ENCODE measurements at regions not wholly inside any gene's neighbourhood (a gene's known extent, or its start where the extent isn't known, plus 50 kb on each side); places are given as distances from the start of the nearest gene placed in this dataset.
"Not testable (repeated sequence)": the region's sequence is repeated elsewhere in the genome, so short reads cannot be mapped to it uniquely, and the experiment has no call there.

DNA sequence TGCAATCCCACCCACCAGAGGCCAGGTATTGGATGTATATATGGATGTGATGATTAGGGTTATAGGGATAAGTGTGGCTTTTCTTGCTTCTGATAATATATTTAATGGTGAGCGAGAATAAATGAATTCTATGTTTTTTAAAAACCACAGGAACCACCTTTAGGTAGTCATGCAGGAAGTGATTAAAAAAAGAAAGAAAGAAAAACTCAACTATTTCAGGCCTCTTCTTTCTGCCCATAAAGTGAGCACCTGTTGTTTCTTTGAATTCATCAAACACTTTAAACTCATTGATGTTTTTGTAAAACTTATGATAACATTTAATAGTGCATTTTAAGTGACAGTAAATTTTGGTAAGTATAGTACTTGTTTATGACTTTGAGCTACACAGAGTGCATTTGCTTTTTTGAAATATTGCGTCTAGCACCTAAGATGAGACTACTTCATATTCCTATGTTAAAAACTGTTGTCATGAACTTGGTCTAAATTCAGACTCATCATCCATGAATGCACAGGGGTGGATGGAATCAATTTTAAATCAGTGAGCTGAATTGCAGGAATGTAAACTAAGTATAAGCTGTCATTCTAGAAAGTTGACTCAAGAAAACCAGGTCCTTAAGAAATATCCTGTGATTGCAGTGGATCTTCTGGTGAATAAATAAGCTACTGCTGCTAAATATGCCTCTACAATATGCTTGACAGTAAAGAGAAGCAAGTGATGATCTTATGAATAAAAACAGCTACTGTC, 764.4 kb upstream of the NECTIN3 start:
- Mint-ChIP-seq H3K4me1 (no peaks in the 10 kb centered on the region), H3K9me3 (no peaks in the 10 kb centered on the region), H3K27ac (no peak overlapping the region), H3K36me3 (ENCODE audit: low read depth) (no peaks in the 10 kb centered on the region), H3K27me3 (no peaks in the 10 kb centered on the region), H3K4me3 (no peak overlapping the region)
- CTCF ChIA-PET: no interaction called here
- POLR2A ChIA-PET: no interaction called here
- DNase-seq: no peak

DNA sequence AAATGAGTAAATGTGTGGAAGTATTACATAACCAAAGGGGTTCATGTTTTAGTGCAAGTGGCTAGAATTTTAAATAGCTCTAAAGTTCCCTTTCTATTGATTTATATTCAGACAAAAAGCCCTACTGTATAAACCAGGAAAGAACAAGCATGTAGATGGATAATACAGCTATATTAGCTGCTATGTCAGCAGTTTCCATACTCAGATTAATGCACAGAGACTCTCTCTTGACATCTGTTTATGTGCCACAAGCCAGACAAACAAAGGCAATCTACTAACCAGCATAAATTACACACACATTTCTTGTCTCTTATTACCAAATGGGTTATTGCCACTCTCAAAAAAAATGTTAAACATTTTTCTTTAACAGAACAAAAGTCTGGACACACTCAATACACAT, 760.1 kb upstream of the NECTIN3 start:
- no peaks in the 10 kb centered on the region for H3K36me3 Mint-ChIP-seq (ENCODE audit: low read depth)
- H3K9me3 Mint-ChIP-seq: no peaks in the 10 kb centered on the region
- H3K4me3 Mint-ChIP-seq: no peak overlapping the region
- H3K4me1 Mint-ChIP-seq: no peaks in the 10 kb centered on the region
- H3K27ac Mint-ChIP-seq: no peak overlapping the region
- CTCF ChIA-PET: no interaction called here
- POLR2A ChIA-PET: no interaction called here
- no peak for DNase-seq
- no peaks in the 10 kb centered on the region for H3K27me3 Mint-ChIP-seq

DNA sequence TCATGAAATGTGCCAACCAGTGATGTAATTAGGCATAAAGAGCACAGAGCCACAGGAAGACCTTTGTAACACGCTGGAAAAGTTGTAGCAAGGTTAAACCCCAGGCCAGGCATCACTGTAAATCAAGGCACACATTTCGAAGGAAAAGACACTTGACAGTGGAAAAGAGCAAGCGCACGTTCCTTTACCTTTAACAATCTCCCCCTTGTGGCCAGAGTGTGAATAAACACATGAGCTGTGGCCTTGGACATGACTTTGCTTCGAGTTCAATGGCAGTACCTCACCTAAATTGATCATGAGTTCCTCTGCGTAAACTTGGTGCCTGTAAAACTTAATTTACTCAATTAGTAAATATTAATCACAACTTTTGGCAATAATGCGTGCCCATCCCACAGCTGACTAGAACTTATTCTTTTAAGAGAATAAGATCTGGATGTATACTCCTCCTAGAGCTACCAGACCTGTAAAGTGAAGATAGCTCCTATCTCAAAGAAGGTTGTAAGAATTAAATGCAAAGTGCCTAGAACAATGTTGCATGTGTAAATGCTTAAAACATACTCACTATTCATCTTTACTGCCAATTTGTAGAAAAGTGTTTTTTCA, 757.0 kb upstream of the NECTIN3 start:
- H3K27ac Mint-ChIP-seq: no peak overlapping the region
- CTCF ChIA-PET: interaction anchor here (0.7 to 2.2 kb wide), 15 partner anchors 9 to 1291 kb away, joined by 3 to 20 read pairs (median 4); no protein-coding TSS in a partner anchor
- peak; percentile 45 for DNase-seq
- POLR2A ChIA-PET: no interaction called here
- H3K9me3 Mint-ChIP-seq: no peaks in the 10 kb centered on the region
- H3K4me3 Mint-ChIP-seq: no peak overlapping the region
- no peaks in the 10 kb centered on the region for H3K27me3 Mint-ChIP-seq
- H3K4me1 Mint-ChIP-seq: no peaks in the 10 kb centered on the region
- no peaks in the 10 kb centered on the region for H3K36me3 Mint-ChIP-seq (ENCODE audit: low read depth)

DNA sequence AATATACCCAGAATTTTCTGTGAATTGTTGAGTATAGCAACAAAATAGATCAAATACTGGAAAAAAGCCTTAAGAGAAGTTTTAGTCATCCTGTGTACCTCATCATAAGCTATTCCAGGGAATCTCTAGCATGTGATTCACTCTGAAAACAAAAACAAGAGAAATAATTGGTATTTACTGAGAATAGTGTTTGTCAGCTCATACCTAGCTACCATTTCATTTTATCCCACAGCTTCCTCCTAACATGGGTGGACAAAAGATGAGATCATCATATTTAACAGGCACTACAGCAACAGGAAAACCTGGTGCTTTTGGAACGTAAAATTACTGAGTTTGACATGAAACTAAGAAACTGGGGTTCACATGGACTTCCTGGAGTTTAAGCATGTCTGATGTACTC, 753.5 kb upstream of the NECTIN3 start:
- no peaks in the 10 kb centered on the region for H3K4me1 Mint-ChIP-seq
- CTCF ChIA-PET: no interaction called here

DNA sequence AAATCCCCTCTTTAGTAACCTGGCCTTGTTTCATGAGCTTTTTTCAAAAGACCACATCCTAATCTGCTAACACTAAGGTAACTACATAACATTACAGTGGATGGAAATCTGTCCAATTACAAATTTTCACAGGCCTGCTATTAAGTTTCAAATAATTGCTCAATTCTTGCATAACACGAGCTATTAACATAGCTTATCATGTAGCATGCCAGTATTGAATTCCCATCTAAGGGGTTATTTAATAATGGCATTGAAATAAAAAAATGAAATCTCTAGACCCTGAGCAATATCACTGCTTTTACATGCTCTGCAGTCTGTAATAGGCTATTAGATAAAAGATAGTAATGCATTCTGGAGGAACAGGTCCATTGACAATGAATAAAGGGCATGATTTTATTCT, 748.3 kb upstream of the NECTIN3 start:
- Mint-ChIP-seq H3K4me1 (no peaks in the 10 kb centered on the region), H3K27ac (no peak overlapping the region), H3K9me3 (no peaks in the 10 kb centered on the region), H3K27me3 (no peaks in the 10 kb centered on the region), H3K4me3 (no peak overlapping the region), H3K36me3 (ENCODE audit: low read depth) (no peaks in the 10 kb centered on the region)
- ChIA-PET POLR2A (no interaction called here), CTCF (interaction anchor here (4.4 kb wide), 1 partner anchor 9 kb away, joined by 20 read pairs; no protein-coding TSS in a partner anchor)
- no peak for DNase-seq

More for the DNA sequence above, 753.5 kb upstream of the NECTIN3 start:
- H3K4me3 Mint-ChIP-seq: no peak overlapping the region
- POLR2A ChIA-PET: no interaction called here
- H3K27me3 Mint-ChIP-seq: no peaks in the 10 kb centered on the region
- no peak for DNase-seq
- H3K36me3 Mint-ChIP-seq (ENCODE audit: low read depth): no peaks in the 10 kb centered on the region
- no peaks in the 10 kb centered on the region for H3K9me3 Mint-ChIP-seq
- no peak overlapping the region for H3K27ac Mint-ChIP-seq

DNA sequence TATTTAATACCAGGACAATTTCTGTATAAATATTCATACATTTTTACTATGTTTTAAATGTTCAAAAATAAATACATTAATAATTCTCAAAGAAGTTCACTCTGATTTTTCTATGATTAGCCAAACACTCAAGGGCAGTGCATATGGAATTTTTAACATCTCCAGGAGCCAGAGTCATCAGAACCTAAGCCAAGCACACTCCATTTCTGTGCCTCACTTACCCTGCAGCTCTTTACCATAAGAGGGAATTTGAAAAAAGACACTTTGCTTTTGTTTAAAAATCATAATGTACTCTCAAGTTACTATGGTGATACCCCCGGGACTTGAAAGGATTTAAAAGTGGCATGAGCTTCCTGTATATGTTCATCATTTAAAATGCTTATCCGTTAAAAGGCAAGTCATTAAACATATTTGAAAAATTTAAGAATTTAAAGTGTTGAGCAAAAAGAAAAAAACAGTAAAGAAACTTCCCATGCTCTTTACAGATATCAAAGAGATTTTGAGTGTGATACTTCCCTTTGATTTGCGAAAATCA, 747.4 kb upstream of the NECTIN3 start:
- CTCF ChIA-PET: interaction anchor here (4.4 kb wide), 1 partner anchor 10 kb away, joined by 20 read pairs; no protein-coding TSS in a partner anchor
- POLR2A ChIA-PET: no interaction called here
- DNase-seq: no peak

DNA sequence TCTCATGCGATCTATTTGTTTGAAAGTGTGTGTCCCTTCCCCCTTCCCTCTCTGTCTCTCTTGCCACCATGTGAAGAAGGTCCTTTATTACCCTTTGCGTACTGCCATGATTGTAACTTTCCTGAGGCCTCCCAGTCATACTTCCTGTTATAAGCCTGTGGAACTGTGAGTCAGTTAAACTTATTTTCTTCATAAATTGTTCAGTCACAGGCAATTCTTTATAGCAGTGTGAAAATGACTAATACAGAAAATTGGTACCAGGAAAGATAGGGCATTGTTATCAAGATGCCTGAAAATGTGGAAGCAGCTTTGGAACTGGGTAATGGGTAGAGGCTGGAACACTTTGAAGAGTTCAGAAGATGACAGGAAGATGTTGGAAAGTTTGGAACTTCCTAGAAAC, 743.7 kb upstream of the NECTIN3 start:
- POLR2A ChIA-PET: no interaction called here
- Mint-ChIP-seq H3K4me1 (no peaks in the 10 kb centered on the region), H3K4me3 (no peak overlapping the region), H3K9me3 (peaks cover 5% of the 10 kb centered on the region), H3K27ac (no peak overlapping the region), H3K36me3 (ENCODE audit: low read depth) (no peaks in the 10 kb centered on the region), H3K27me3 (no peaks in the 10 kb centered on the region)
- DNase-seq: no peak
- CTCF ChIA-PET: no interaction called here

More for the DNA sequence above, 747.4 kb upstream of the NECTIN3 start:
- Mint-ChIP-seq H3K27me3 (no peaks in the 10 kb centered on the region), H3K4me1 (no peaks in the 10 kb centered on the region), H3K36me3 (ENCODE audit: low read depth) (no peaks in the 10 kb centered on the region), H3K9me3 (no peaks in the 10 kb centered on the region), H3K27ac (no peak overlapping the region), H3K4me3 (no peak overlapping the region)

DNA sequence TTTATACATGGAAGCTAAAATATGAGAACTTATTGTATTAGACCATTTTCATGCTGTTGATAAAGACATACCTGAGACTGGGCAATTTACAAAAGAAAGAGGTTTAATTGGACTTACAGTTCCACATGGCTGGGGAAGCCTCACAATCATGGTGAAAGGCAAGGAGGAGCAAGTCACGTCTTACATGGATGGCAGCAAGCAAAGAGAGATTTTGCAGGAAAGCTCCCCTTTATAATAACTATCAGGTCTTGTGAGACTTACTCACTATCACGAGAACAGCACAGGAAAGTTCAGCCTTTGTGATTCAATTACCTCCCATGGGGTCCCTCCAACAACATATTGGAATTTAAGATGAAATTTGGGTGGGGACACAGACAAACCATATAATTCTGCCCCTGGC, 740.1 kb upstream of the NECTIN3 start:
- DNase-seq; H3K9me3 Mint-ChIP-seq; H3K4me3 Mint-ChIP-seq; H3K4me1 Mint-ChIP-seq; H3K27ac Mint-ChIP-seq; POLR2A ChIA-PET; H3K36me3 Mint-ChIP-seq (ENCODE audit: low read depth); H3K27me3 Mint-ChIP-seq: not testable (repeated sequence)
- CTCF ChIA-PET: interaction anchor here (1.2 kb wide), 1 partner anchor 17 kb away, joined by 6 read pairs; no protein-coding TSS in a partner anchor

DNA sequence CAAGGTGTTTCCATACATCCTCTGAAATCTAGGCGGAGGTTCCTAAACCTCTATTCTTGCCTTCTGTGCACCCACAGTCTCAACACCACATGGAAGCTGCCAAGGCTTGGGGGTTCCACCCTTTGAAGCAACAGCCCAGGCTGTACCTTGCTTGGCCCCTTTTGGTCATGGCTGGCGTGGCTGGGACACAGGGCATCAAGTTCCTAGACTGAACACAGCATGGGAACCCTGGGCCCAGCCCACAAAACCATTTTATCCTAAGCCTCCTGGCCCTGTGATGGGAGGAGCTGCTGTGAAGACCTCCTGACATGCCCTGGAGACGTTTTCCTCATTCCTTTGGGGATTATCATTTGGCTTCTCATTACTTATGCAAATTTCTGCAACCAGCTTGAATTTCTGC, 739.0 kb upstream of the NECTIN3 start:
- no peak overlapping the region for H3K4me3 Mint-ChIP-seq
- H3K27ac Mint-ChIP-seq: no peak overlapping the region
- H3K9me3 Mint-ChIP-seq: peaks cover 5% of the 10 kb centered on the region
- DNase-seq: no peak
- no peaks in the 10 kb centered on the region for H3K4me1 Mint-ChIP-seq
- H3K36me3 Mint-ChIP-seq (ENCODE audit: low read depth): no peaks in the 10 kb centered on the region
- POLR2A ChIA-PET: no interaction called here
- CTCF ChIA-PET: no interaction called here
- no peaks in the 10 kb centered on the region for H3K27me3 Mint-ChIP-seq

DNA sequence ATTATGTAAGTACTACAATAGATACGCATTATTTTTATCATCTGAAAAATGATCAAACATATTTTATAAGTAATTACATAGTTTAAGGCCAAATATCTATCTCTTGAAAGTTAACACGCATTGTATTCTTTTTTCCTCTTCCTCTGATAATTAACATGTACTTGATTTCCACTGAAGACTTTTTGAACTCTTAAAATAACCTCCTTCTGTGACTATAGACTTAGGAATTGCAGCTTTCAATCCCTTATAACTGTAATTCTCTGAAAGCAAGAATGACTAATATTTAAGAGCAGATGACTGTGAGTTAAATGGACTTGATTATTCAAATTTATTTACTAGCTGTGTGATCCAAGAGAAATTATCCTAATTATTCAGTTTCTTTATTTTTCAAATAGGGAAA, 730.6 kb upstream of the NECTIN3 start:
- CTCF ChIA-PET: no interaction called here
- no peak overlapping the region for H3K27ac Mint-ChIP-seq
- H3K4me3 Mint-ChIP-seq: no peak overlapping the region

DNA sequence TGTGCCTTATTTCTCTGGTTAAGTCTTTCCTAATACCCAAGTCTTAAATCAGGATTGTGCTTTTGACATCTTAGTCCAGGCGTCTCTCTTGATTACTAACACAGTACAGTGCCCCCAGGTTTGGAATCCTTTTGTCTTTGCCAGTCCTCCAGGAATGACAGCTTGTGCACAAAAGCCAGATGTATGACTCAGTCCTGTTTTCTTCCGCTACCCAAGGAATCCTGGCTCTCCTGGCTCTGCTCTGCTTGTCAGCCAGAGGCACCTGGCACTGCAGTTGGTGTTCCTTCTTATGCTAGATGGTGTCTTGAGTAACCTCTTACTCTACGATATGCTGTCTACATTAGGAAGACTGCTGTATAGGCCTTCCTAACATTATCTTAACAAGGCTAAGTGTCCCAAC, 728.2 kb upstream of the NECTIN3 start:
- H3K36me3 Mint-ChIP-seq (ENCODE audit: low read depth): no peaks in the 10 kb centered on the region
- CTCF ChIA-PET: no interaction called here

More for the DNA sequence above, 730.6 kb upstream of the NECTIN3 start:
- H3K9me3 Mint-ChIP-seq: no peaks in the 10 kb centered on the region
- POLR2A ChIA-PET: no interaction called here
- no peak for DNase-seq
- H3K27me3 Mint-ChIP-seq: no peaks in the 10 kb centered on the region
- no peaks in the 10 kb centered on the region for H3K4me1 Mint-ChIP-seq
- H3K36me3 Mint-ChIP-seq (ENCODE audit: low read depth): no peaks in the 10 kb centered on the region

DNA sequence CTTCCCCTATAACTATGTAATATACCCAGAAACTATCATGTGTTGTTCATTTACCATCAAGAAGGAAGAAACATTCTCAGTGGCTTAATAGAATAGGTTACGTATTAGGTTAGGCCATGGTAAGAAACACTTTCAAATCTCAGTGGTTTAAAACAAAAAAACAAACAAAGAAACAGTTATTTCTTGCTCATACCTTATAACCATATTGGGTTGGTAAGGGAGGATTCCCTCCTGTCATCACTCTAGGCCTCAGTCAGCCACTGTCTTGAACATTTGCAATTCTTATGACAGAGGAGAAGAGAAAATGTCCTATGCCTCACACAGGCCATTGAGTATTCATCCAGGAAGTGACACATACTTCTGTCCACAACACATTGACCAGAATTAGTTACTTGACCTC, 727.7 kb upstream of the NECTIN3 start:
- no peaks in the 10 kb centered on the region for H3K36me3 Mint-ChIP-seq (ENCODE audit: low read depth)
- no peaks in the 10 kb centered on the region for H3K4me1 Mint-ChIP-seq
- no peaks in the 10 kb centered on the region for H3K9me3 Mint-ChIP-seq
- no peak for DNase-seq
- ChIA-PET CTCF (no interaction called here), POLR2A (no interaction called here)
- H3K4me3 Mint-ChIP-seq: no peak overlapping the region
- H3K27me3 Mint-ChIP-seq: no peaks in the 10 kb centered on the region
- H3K27ac Mint-ChIP-seq: no peak overlapping the region

More for the DNA sequence above, 728.2 kb upstream of the NECTIN3 start:
- Mint-ChIP-seq H3K27ac (no peak overlapping the region), H3K9me3 (no peaks in the 10 kb centered on the region), H3K4me3 (no peak overlapping the region), H3K4me1 (no peaks in the 10 kb centered on the region), H3K27me3 (no peaks in the 10 kb centered on the region)
- DNase-seq: no peak
- POLR2A ChIA-PET: no interaction called here

DNA sequence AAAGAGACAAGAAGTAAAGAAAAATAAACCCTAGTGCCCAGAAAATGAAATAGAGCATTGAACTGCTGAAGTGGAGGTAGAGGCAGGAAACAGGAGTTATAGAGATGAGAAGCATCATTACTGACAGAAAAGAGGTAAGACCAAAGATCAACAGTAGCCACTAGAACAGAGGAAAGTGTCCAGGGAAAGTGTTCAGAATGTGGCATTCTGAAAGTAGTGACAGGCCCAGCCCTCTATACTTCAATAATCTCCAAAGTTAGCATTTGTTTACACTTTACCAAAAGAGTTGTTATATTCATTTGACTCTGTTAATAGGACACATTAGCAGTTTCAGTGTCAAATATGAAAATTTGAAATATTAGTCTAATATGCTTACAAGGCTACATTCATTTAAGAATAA, 727.1 kb upstream of the NECTIN3 start:
- H3K9me3 Mint-ChIP-seq: no peaks in the 10 kb centered on the region
- CTCF ChIA-PET: no interaction called here
- no peaks in the 10 kb centered on the region for H3K36me3 Mint-ChIP-seq (ENCODE audit: low read depth)
- no peak for DNase-seq
- H3K4me3 Mint-ChIP-seq: no peak overlapping the region
- no peaks in the 10 kb centered on the region for H3K27me3 Mint-ChIP-seq
- H3K27ac Mint-ChIP-seq: no peak overlapping the region
- POLR2A ChIA-PET: no interaction called here
- H3K4me1 Mint-ChIP-seq: no peaks in the 10 kb centered on the region

Data from activated CD4-positive, alpha-beta memory T cell treated with anti-CD3 and anti-CD28 coated beads, Interleukin-2, amount 10 ng/mL, durations not matched to agents 7 days and 5 days (primary cell).